ENCODE measurements at regions not wholly inside any gene's neighbourhood (a gene's known extent, or its start where the extent isn't known, plus 50 kb on each side); places are given as distances from the start of the nearest gene placed in this dataset.

DNA sequence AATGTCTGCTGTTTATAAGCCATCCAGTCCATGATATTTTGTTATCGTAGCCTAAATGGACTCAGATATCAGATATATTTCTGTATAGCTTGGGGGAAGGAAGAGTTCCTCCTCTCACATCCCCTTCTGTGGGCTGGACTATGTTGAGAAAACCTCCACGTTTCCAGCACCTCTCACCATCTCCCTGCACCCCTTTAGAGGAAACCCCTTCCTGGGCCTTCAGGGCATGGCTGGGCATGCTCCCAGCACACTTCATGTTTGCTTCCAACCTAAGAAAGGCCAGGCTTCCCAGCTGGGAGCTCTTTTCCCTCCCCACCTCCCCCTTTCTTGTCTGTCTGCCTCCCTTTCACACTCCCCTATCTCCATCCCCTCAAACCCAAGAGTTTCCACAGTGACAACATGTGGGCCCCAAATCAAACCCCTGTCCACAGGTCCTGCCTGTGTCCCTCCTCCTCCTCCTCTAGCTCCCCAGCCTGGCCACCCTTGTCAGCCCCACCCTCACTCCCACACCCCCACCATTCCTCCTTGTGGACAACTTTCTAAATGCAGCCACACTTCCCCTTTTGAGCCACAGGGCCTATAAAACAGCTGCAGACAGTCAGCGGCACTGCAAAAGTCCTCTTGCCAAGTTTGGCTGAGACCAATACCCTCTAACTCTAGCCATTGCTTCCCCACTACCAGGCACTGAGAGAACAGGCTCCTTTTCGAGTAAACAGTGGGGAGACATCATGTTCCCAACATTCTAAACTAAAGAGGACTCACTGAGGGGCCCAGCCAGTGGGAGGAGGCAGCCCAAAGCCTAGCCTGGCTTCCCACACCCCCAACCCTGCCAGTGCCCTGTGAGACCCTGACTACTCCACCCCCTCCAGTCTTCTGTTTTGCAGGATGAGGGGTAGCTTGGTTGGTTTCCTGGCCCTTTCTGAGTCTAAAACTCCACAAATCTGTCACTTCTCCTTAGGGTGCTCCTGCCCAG, 120.5 kb downstream of the ZFP36L2 start:
- no peak for DNase-seq

- DNase-seq = no peak
These were observed 121.6 kb downstream of the ZFP36L2 start for GRCh38 chr2:43104763-43105162.

DNA sequence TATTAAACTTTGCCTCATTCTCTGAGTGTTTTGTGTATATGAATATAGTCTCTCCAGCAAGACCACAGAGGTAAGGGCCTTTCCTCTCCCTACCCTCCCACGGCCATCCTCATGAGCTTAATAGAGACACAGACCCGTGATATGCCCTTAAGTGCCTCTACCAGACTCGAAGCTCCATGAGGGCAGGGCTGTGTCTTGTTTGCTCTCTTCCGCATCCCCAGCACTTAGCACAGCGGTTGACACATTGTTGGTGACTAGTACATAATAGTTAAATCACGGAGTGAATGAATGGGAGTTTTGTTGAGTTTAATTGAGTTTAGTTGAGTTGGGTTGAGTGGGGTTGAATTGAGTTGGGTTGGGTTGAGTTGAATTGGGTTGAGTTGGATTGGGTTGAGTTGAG, 122.3 kb downstream of the ZFP36L2 start:
- no peak for DNase-seq

- DNase-seq = no peak
These were observed 123.4 kb downstream of the ZFP36L2 start for GRCh38 chr2:43103093-43103404.

DNA sequence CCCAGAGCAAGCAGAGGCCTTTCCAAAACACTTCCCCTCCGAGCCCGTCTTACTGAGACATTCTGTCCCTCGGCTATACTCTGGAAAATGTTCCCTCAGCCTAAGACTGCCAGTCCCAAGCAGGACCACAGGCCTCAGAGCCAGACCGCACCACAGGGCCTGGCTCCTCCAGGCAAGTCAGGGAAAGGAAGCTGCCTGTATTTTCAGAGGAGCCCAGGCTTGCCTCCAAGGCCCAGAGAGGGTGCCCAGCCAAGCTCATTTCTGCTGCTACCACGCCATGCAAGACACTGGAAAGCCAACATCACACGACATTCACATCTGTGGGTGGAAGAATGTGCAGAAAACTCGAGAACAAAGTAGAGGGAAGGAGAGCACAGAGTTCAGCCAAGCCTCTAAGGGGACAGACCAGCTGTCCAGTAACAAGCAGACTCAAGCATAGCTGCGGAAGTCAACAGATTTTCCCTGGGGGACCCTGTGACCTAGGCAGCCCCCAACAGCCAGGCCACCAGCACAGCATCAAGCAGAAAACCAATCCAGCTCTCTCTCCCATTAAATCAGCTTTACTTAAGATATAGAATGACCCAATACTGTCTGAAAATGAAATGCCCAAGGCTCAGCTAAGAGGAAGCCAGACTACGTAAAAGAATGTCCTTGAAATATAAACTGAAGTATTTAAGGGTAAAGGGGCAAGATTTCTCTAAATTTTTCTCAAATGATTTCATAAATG, 123.9 kb downstream of the ZFP36L2 start:
- no peak for DNase-seq

GRCh38 chr2:43101751-43102150, 124.7 kb downstream of the ZFP36L2 start:
- DNase-seq = no peak

GRCh38 chr2:43100883-43101662, 125.3 kb downstream of the ZFP36L2 start:
- DNase-seq = no peak

DNA sequence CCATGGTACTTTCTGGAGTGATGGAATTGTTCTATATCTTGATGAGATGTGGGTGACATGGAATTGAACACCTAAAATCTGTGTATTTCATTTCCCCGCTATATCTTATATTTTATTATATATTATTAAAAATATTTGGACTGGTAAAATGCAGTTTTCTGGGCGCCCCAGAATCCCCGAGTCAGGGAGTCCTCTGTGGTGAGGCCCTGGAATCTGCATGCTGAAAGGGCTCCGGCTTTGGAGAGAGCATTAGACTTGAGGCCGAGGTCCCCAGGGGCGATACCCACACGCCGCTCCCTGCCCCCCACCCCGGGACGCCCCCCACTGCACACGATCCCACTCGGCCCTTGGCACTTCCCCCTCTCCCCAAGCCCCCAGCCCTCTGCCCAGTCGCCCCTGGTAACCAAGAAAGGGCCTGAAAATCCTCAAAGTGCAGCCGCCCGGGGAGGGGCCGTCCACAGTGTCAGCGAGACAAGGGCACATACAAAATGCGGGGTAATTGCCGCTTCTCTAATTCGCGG, 126.0 kb downstream of the ZFP36L2 start:
- DNase-seq = no peak

DNA sequence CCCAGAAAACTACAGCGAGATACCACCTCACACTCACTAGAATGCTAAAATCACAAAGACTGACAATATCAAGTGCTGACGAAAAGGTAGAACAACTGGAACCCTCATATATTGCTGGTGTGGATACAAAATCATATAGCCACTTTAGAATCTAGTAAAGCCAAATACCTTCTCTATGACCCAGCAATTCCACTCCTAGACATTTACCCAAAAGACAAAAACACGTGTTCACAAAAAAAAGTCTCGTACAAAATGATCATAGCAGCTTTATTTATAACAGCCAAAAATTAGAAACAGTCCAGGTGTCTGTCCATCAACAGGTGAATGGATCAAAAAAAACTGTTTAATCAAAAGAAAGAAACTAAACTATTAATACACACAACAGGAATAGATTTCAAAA, 126.6 kb downstream of the ZFP36L2 start:
- DNase-seq = no peak

DNA sequence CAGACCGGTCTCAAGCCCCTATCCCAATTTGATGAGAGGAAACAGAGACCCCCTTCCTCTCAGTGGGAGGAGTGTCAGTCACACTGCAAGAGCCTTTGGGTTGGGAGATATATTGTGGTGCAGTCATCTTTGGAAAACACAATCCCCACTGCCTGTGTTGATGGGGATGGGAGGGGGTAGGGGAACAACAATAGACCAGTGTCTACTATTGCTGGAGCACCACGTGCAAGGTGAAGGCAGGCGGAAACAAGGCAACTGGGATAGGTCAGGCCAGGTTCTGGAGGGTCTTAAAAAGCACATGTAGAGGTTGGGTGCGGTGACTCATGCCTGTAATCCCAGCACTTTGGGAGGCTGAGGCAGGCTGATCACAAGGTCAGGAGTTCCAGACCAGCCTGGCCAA, 127.9 kb downstream of the ZFP36L2 start:
- no peak for DNase-seq

DNA sequence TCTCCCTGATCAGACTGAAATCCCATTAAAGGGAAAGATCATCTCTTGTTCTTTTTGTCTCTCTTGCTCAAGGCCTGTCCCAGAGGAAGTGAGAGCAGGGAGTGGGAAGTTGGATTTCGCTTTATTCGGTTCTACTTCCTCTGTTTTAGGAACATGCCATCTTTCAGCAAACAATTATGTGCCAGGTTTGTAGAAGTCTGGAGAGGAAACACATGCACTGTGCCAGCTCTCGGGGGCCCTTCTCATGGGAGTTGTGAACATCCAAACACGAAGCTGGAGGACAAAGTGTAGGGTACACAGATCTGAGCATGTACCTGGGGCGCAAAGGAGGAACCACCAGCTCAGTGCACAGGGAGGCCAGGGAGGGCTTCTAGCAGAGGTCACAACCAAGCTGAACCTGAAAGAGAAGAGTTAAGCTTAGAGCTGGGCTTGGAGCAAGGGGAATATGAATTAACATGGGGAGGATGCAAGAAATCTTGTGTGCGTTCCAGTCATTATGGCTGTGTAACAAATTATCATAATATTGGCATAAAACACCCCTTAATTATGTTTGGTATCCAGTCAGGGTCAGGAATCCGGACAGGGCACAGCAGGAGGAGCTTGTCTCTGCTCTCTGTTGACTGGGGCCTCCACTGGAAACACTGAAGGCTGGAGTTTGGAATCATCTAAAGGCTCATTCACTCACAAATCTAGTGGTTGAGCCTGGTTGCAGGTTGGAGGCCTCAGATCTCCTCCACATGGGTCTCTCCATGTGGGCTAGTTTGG, 128.6 kb downstream of the ZFP36L2 start:
- DNase-seq = no peak

GRCh38 chr2:43095533-43096295, 130.7 kb downstream of the ZFP36L2 start:
- no peak for DNase-seq

- no peak for DNase-seq
These were observed 133.8 kb downstream of the ZFP36L2 start for GRCh38 chr2:43092520-43093179.

- no peak for DNase-seq
These were observed 136.1 kb downstream of the ZFP36L2 start for GRCh38 chr2:43090317-43090716.

GRCh38 chr2:43088143-43089073, 138.0 kb downstream of the ZFP36L2 start:
- no peak for DNase-seq

DNA sequence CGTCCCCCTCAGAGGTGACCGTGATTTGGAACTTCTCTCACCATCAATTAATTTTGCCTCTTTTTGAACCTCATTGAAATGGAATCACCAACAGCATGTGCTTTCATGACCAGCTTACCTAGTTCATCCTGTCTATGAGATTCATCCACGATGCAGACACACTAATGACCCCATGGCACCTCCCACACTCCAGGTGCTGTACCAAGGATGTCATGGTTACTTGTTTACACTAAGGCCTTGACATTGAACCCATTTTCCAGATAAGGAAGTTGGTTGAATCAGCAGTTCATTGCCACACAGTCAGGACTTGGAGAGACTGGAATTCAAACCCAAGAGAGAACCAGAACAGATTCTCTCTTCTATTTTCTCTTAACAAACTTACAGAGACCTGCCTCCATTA, 139.0 kb downstream of the ZFP36L2 start:
- DNase-seq = no peak

GRCh38 chr2:43086451-43087221, 139.8 kb downstream of the ZFP36L2 start:
- no peak for DNase-seq

- DNase-seq = no peak
These were observed 140.5 kb downstream of the ZFP36L2 start for GRCh38 chr2:43085929-43086328.

DNA sequence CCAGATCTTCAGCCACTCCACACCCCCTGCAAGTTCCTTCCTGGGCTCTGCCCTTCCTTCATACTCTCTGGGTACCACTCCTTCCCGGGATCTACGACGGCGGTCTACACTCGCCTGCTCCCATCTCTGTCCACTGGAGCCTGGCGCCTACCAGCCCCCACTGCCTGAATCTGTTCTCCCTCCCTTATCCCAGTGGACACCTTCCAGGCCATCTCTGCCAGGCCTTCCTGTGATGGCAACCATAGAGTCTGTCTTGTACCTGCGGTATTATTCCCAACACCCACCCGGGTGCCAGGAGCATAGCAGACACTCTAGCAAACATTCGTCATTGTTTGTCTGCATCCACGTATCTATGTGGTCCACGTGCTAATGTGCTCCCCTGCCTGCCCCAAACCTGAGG, 140.9 kb downstream of the ZFP36L2 start:
- no peak for DNase-seq
